ENCODE measurements at regions not wholly inside any gene's neighbourhood (a gene's known extent, or its start where the extent isn't known, plus 50 kb on each side); places are given as distances from the start of the nearest gene placed in this dataset.

- no peak for DNase-seq
These were observed 111.0 kb downstream of the TFAP2A start for GRCh38 chr6:10303608-10304506.

GRCh38 chr6:10302566-10303235, 112.2 kb downstream of the TFAP2A start:
- DNase-seq, result no peak

- DNase-seq, result no peak
These were observed 114.8 kb downstream of the TFAP2A start for GRCh38 chr6:10300071-10300470.

- DNase-seq, result no peak
These were observed 117.0 kb downstream of the TFAP2A start for GRCh38 chr6:10297832-10298231.

GRCh38 chr6:10278746-10279145, 136.1 kb downstream of the TFAP2A start:
- no peak for DNase-seq

- DNase-seq, result no peak
These were observed 138.1 kb downstream of the TFAP2A start for GRCh38 chr6:10276660-10277287.

GRCh38 chr6:10276106-10276505, 138.8 kb downstream of the TFAP2A start:
- DNase-seq, result no peak

GRCh38 chr6:10272591-10272990, 142.3 kb downstream of the TFAP2A start:
- DNase-seq, result no peak

- no peak for DNase-seq
These were observed 142.9 kb downstream of the TFAP2A start for GRCh38 chr6:10271982-10272381.

- no peak for DNase-seq
These were observed 144.9 kb downstream of the TFAP2A start for GRCh38 chr6:10269814-10270472.

GRCh38 chr6:10268611-10269310, 146.1 kb downstream of the TFAP2A start:
- no peak for DNase-seq

- DNase-seq, result no peak
These were observed 146.8 kb downstream of the TFAP2A start for GRCh38 chr6:10268111-10268510.

- DNase-seq, result no peak
These were observed 148.4 kb downstream of the TFAP2A start for GRCh38 chr6:10266462-10266861.

- DNase-seq, result no peak
These were observed 148.8 kb downstream of the TFAP2A start for GRCh38 chr6:10266061-10266460.

GRCh38 chr6:10262505-10262904, 152.4 kb downstream of the TFAP2A start:
- DNase-seq, result no peak

GRCh38 chr6:10259671-10260070, 155.2 kb downstream of the TFAP2A start:
- DNase-seq, result no peak

GRCh38 chr6:10258341-10258740, 156.5 kb downstream of the TFAP2A start:
- DNase-seq, result no peak

- no peak for DNase-seq
These were observed 158.7 kb downstream of the TFAP2A start for GRCh38 chr6:10256113-10256690.

GRCh38 chr6:10250655-10251220, 164.1 kb downstream of the TFAP2A start:
- no peak for DNase-seq

- DNase-seq, result no peak
These were observed 166.5 kb downstream of the TFAP2A start for GRCh38 chr6:10248378-10248843.

GRCh38 chr6:10237298-10238038, 177.4 kb downstream of the TFAP2A start:
- no peak for DNase-seq
